ENCODE measurements at regions not wholly inside any gene's neighbourhood (a gene's known extent, or its start where the extent isn't known, plus 50 kb on each side); places are given as distances from the start of the nearest gene placed in this dataset.

GRCh38 chr14:71478542-71478941, 453.7 kb upstream of the RGS6 start:
- TF ChIP-seq ZNF274 (IDR thresholded peaks at IDR 0.05; ENCODE audit: low read depth, low read length) (no peak), YY1 (IDR thresholded peaks at IDR 0.05; ENCODE audit: insufficient read depth, insufficient read length) (no peak), SUZ12 (IDR thresholded peaks at IDR 0.05; ENCODE audit: extremely low read depth, insufficient read depth, insufficient read length) (no peak)
